ENCODE measurements at regions not wholly inside any gene's neighbourhood (a gene's known extent, or its start where the extent isn't known, plus 50 kb on each side); places are given as distances from the start of the nearest gene placed in this dataset.

DNA sequence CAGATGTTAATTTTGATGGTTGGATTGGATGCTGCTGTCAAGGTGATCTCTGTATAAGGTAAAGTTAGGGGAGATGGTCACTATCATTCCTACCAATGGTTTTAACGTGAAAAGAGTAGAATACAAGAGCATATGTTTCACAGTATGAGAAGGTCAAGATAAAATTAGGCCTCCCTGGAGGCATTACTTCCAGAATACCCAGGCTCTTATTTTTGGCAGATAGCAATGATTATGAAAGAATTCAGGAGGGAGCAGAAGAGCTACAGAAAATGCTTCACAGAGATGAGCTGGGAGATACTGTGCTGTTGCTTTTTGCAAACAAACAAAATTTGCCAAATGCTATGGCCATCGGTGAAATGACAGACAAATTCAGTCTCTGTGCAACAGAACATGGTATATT lies 547.5 kb upstream of the SPRY2 start:
- no peak for TF ChIP-seq ELF4 (IDR thresholded peaks at IDR 0.05)
- no peak for TF ChIP-seq LEF1 (IDR thresholded peaks at IDR 0.05; ENCODE audit: borderline replicate concordance)
- no peak for TF ChIP-seq FOXA1 (IDR thresholded peaks at IDR 0.05)
- TF ChIP-seq BHLHE40 (IDR thresholded peaks at IDR 0.05; ENCODE audit: borderline replicate concordance): no peak
